Erythroblast (primary cell): ENCODE measurements at regions not wholly inside any gene's neighbourhood (a gene's known extent, or its start where the extent isn't known, plus 50 kb on each side); places are given as distances from the start of the nearest gene placed in this dataset.

ENCODE experiments used
- GATA1 ChIP-seq: IDR thresholded peaks from 2 replicates; pipeline ENCODE4 v1.6.1; 2011; ENCODE audit warnings: low read depth, mild to moderate bottlenecking, control low read depth, low read length, moderate library complexity
- POLR2A ChIP-seq: IDR thresholded peaks from 2 replicates; pipeline ENCODE4 v1.6.1; 2011; ENCODE audit warnings: mild to moderate bottlenecking, low read length

- no peak for TF ChIP-seq POLR2A
- no peak for TF ChIP-seq GATA1
Measured at GRCh38 chr20:52305858-52306257, 114.3 kb upstream of the ZFP64 start.
